Neural cell (in vitro differentiated cells): ENCODE measurements at regions not wholly inside any gene's neighbourhood (a gene's known extent, or its start where the extent isn't known, plus 50 kb on each side); places are given as distances from the start of the nearest gene placed in this dataset.

Experiments used
- H2AFZ ChIP-seq: fragments of 200-600, 300-800 bp; sonication (generic), shearing (Covaris generic); 2 replicates; pipeline ENCODE4 v1.6.0; 2014; ENCODE audit warnings: low read depth, mild to moderate bottlenecking, antibody characterized with exemption, low read length, moderate library complexity
- H3F3A ChIP-seq: fragments of 200-600 bp; shearing (Covaris generic); 2 replicates; pipeline ENCODE4 v1.6.1; 2016; ENCODE audit warnings: mild to moderate bottlenecking, moderate library complexity, mixed read lengths, antibody characterized with exemption, low read length; ENCODE audit not compliant: insufficient read depth, poor library complexity, severe bottlenecking
- H3K27ac ChIP-seq: fragments of 200-600, 300-800 bp; sonication (generic), shearing (Covaris generic); 2 replicates; pipeline ENCODE4 v1.5.1; 2014; ENCODE audit warnings: mild to moderate bottlenecking, low read length, moderate library complexity
- H3K27me3 ChIP-seq: fragments of 300-800, 200-600 bp; sonication (generic), shearing (Covaris generic); 2 replicates; pipeline ENCODE4 v1.6.0; 2014; ENCODE audit warnings: mild to moderate bottlenecking, low read depth, low read length, moderate library complexity; ENCODE audit not compliant: insufficient read depth
- H3K36me3 ChIP-seq: fragments of 300-800, 200-600 bp; sonication (generic), shearing (Covaris generic); 2 replicates; pipeline ENCODE4 v1.5.1; 2014; ENCODE audit warnings: mild to moderate bottlenecking, antibody characterized with exemption, low read length, moderate library complexity; ENCODE audit not compliant: insufficient read depth
- H3K4me2 ChIP-seq: fragments of 300-800, 200-600 bp; sonication (generic), shearing (Covaris generic); 2 replicates; pipeline ENCODE4 v1.6.0; 2014; ENCODE audit warnings: mild to moderate bottlenecking, low read length
- H3K4me3 ChIP-seq: fragments of 300-800, 200-600 bp; sonication (generic), shearing (Covaris generic); 2 replicates; pipeline ENCODE4 v1.5.1; 2014; ENCODE audit warnings: mild to moderate bottlenecking, low read length, moderate library complexity
- H3K79me2 ChIP-seq: fragments of 200-600 bp; shearing (Covaris generic); replicated peaks from 2 replicates; pipeline ENCODE4 v1.6.0; 2014; ENCODE audit warnings: mild to moderate bottlenecking, low read length, moderate library complexity; ENCODE audit not compliant: insufficient read depth
- H3K9ac ChIP-seq: fragments of 300-800, 200-600 bp; sonication (generic), shearing (Covaris generic); 2 replicates; pipeline ENCODE4 v1.6.1; 2016; ENCODE audit warnings: mild to moderate bottlenecking, low read length, mixed read lengths
- H3K9me2 ChIP-seq: fragments of 200-600 bp; shearing (Covaris generic); 2 replicates; pipeline ENCODE4 v1.6.1; 2016; ENCODE audit warnings: mild to moderate bottlenecking, low read length, mixed read lengths; ENCODE audit not compliant: insufficient read depth
- H3K9me3 ChIP-seq: fragments of 200-600, 300-800 bp; sonication (generic), shearing (Covaris generic); 2 replicates; pipeline ENCODE4 v1.6.1; 2016; ENCODE audit warnings: mild to moderate bottlenecking, mixed run types, low read length, moderate library complexity, mixed read lengths
- H4K20me1 ChIP-seq: fragments of 200-600 bp; shearing (Covaris generic); 2 replicates; pipeline ENCODE4 v1.6.1; 2016; ENCODE audit warnings: mild to moderate bottlenecking, mixed run types; ENCODE audit not compliant: insufficient read depth
- CTCF ChIP-seq: fragments of 450-650 bp; IDR thresholded peaks from 2 replicates; pipeline ENCODE4 v1.5.1; 2014; ENCODE audit warnings: antibody characterized with exemption, mild to moderate bottlenecking, moderate library complexity; ENCODE audit not compliant: poor library complexity, severe bottlenecking
- EP300 ChIP-seq: fragments of 450-650 bp; conservative IDR thresholded peaks from 2 replicates; pipeline ENCODE4 v1.6.1; 2014; ENCODE audit warnings: antibody characterized with exemption, mild to moderate bottlenecking, moderate library complexity; ENCODE audit not compliant: poor library complexity, severe bottlenecking
- EZH2 ChIP-seq: fragments of 200-600, 300-800 bp; shearing (Covaris generic), sonication (generic); IDR thresholded peaks from 2 replicates; pipeline ENCODE4 v1.6.1; 2014; ENCODE audit warnings: antibody characterized with exemption, low read length, borderline replicate concordance, mild to moderate bottlenecking; ENCODE audit not compliant: insufficient read depth, poor library complexity, severe bottlenecking
- MXI1 ChIP-seq: fragments of 450-650 bp; conservative IDR thresholded peaks from 2 replicates; pipeline ENCODE4 v1.6.1; 2014; ENCODE audit warnings: antibody characterized with exemption, mild to moderate bottlenecking; ENCODE audit not compliant: poor library complexity, severe bottlenecking
- POLR2AphosphoS5 ChIP-seq: IDR thresholded peaks from 2 replicates; pipeline ENCODE4 v1.6.1; 2012
- RAD21 ChIP-seq: fragments of 450-650 bp; conservative IDR thresholded peaks from 2 replicates; pipeline ENCODE4 v1.6.1; 2014; ENCODE audit warnings: antibody characterized with exemption, mild to moderate bottlenecking, moderate library complexity
- REST ChIP-seq: IDR thresholded peaks from 2 replicates; pipeline ENCODE4 v1.6.1; 2012; ENCODE audit warnings: borderline replicate concordance
- SMC3 ChIP-seq: fragments of 450-650 bp; conservative IDR thresholded peaks from 2 replicates; pipeline ENCODE4 v1.6.1; 2014; ENCODE audit warnings: antibody characterized with exemption, mild to moderate bottlenecking, moderate library complexity; ENCODE audit not compliant: poor library complexity
- TAF1 ChIP-seq: IDR thresholded peaks from 2 replicates; pipeline ENCODE4 v1.6.1; 2012; ENCODE audit warnings: low read depth

- Histone ChIP-seq H3K36me3 (no peaks in the 10 kb centered on the region), H3K4me3 (no peak overlapping the region), H2AFZ (no peak overlapping the region), H4K20me1 (no peaks in the 10 kb centered on the region), H3K27me3 (no peaks in the 10 kb centered on the region), H3K79me2 (no peaks in the 10 kb centered on the region), H3K9ac (no peak overlapping the region), H3K27ac (no peak overlapping the region), H3F3A (no peaks in the 10 kb centered on the region), H3K9me2 (no peaks in the 10 kb centered on the region), H3K9me3 (no peaks in the 10 kb centered on the region), H3K4me2 (no peak overlapping the region)
- TF ChIP-seq EP300 (no peak), SMC3 (no peak), EZH2 (no peak), MXI1 (no peak), POLR2AphosphoS5 (no peak), RAD21 (no peak), REST (no peak), TAF1 (no peak), CTCF (no peak)
Measured at GRCh38 chr16:55000595-55000994, 69.9 kb downstream of the IRX5 start.

- no peak overlapping the region for H3K9ac ChIP-seq
- TF ChIP-seq MXI1 (no peak), POLR2AphosphoS5 (no peak), SMC3 (no peak), EP300 (no peak)
- no peaks in the 10 kb centered on the region for H3K36me3 ChIP-seq
- no peaks in the 10 kb centered on the region for H3F3A ChIP-seq
- no peaks in the 10 kb centered on the region for H4K20me1 ChIP-seq
- no peaks in the 10 kb centered on the region for H3K27me3 ChIP-seq
- H3K9me2 ChIP-seq, result no peaks in the 10 kb centered on the region
- H2AFZ ChIP-seq, result no peak overlapping the region
- no peak overlapping the region for H3K4me3 ChIP-seq
- no peaks in the 10 kb centered on the region for H3K9me3 ChIP-seq
- H3K79me2 ChIP-seq, result no peaks in the 10 kb centered on the region
- H3K27ac ChIP-seq, result no peak overlapping the region
- no peak overlapping the region for H3K4me2 ChIP-seq
Measured at GRCh38 chr16:55001931-55002330, 71.3 kb downstream of the IRX5 start.

GRCh38 chr16:55002419-55002818 lies 71.8 kb downstream of the IRX5 start:
- Histone ChIP-seq H2AFZ (no peak overlapping the region), H3K4me2 (no peak overlapping the region), H3K4me3 (no peak overlapping the region), H3K27me3 (no peaks in the 10 kb centered on the region), H3K36me3 (no peaks in the 10 kb centered on the region), H3K9me3 (no peaks in the 10 kb centered on the region), H3K79me2 (no peaks in the 10 kb centered on the region), H3K9me2 (no peaks in the 10 kb centered on the region), H3K27ac (no peak overlapping the region), H4K20me1 (no peaks in the 10 kb centered on the region), H3F3A (no peaks in the 10 kb centered on the region), H3K9ac (no peak overlapping the region)
- TF ChIP-seq TAF1, result no peak
- TF ChIP-seq CTCF, result no peak
- no peak for TF ChIP-seq MXI1
- TF ChIP-seq EZH2, result no peak
- no peak for TF ChIP-seq POLR2AphosphoS5
- TF ChIP-seq REST, result no peak
- TF ChIP-seq RAD21, result no peak
- no peak for TF ChIP-seq EP300
